HFF-Myc (cell line): ENCODE measurements at regions not wholly inside any gene's neighbourhood (a gene's known extent, or its start where the extent isn't known, plus 50 kb on each side); places are given as distances from the start of the nearest gene placed in this dataset.
A peak's percentile ranks its signal among the peaks of the same experiment; 100 is the strongest.

Experiments
- DNase-seq: peaks from one replicate; pipeline ENCODE4 v3.0.0-alpha.2; 2011; ENCODE audit warnings: low read depth; ENCODE audit errors: extremely low read depth
- H3K4me3 ChIP-seq: replicated peaks from 2 replicates; pipeline ENCODE4 v1.5.1; 2011; ENCODE audit warnings: low read depth, mild to moderate bottlenecking, control low read depth, low read length
- TF ChIP-seq, protein P1 (sequence below): IDR thresholded peaks from 2 replicates; pipeline ENCODE4 v1.5.1; 2012; ENCODE audit warnings: mild to moderate bottlenecking, low read depth, low read length, control low read depth; ENCODE audit errors: missing control alignments

DNA sequence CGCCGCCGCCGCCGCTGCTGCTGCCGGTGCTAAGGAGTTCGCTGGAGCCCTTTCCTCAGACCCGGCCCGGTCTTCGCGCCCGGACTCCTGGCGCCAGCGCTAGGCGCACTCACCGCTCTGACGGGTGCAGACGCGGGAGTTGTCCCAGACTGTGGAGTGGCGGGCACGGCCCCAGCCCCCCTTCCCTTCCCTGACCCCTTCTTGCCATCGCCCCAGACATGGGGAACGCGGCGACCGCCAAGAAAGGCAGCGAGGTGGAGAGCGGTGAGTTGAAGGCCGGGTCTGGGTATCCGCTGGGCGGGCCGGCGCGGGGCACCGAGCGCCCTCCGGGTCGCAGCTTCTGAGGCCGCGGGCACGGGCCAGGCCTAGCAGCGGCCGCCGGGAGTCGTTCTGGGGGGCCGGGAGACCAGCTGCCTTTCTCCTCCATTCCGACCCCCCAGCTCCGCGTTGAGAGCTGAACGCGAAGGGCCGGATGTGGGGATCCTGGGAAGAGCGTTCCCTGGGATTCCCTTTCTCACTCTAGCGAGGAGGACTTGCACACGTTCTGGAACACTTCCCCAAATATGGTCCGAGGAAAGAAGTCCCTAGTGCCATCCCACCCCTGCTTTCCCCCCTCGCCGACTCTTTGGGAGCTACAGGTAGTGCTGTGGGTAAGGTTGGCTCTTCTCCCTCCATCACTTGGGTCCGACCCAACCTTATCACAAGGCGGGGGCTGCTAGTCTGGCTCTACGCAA lies 65.8 kb upstream of the PRKACB start:
- peak overlapping the region; percentile 90 for H3K4me3 ChIP-seq
- TF ChIP-seq, protein P1, sequence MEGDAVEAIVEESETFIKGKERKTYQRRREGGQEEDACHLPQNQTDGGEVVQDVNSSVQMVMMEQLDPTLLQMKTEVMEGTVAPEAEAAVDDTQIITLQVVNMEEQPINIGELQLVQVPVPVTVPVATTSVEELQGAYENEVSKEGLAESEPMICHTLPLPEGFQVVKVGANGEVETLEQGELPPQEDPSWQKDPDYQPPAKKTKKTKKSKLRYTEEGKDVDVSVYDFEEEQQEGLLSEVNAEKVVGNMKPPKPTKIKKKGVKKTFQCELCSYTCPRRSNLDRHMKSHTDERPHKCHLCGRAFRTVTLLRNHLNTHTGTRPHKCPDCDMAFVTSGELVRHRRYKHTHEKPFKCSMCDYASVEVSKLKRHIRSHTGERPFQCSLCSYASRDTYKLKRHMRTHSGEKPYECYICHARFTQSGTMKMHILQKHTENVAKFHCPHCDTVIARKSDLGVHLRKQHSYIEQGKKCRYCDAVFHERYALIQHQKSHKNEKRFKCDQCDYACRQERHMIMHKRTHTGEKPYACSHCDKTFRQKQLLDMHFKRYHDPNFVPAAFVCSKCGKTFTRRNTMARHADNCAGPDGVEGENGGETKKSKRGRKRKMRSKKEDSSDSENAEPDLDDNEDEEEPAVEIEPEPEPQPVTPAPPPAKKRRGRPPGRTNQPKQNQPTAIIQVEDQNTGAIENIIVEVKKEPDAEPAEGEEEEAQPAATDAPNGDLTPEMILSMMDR: no peak
- DNase-seq: no peak

DNA sequence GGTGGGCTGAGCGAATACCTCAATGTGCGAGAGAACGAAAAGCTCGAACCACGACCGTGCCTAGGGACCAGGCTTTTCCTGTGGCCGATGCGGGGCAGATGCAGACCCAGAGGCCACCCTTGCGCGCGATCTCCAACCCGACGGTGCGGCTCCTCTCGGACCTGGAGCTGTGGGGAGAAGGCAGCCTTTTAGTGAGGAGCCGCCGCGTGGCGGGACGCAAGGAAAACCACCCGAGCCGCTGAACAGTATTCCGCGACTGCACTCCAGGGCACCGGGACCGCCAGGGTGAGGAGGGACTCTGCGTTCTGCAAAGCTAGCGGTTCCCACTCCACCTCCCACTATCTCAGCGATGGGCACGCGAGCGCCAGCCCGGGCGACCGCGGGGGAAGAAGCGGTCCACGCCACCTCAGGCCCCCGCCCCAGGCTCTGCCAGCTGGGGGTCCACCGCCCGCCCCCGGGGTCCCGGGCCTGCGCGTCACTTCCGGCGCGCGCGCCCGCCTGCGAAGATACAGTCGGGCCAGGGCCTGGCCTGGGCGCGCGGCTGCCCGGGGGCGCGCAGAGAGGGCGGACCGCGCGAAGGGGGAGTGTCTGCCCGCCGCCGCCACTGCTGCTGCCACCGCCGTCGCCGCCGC lies 66.5 kb upstream of the PRKACB start:
- no peak for DNase-seq
- H3K4me3 ChIP-seq: peak overlapping the region; percentile 90
- TF ChIP-seq, protein P1: no peak

DNA sequence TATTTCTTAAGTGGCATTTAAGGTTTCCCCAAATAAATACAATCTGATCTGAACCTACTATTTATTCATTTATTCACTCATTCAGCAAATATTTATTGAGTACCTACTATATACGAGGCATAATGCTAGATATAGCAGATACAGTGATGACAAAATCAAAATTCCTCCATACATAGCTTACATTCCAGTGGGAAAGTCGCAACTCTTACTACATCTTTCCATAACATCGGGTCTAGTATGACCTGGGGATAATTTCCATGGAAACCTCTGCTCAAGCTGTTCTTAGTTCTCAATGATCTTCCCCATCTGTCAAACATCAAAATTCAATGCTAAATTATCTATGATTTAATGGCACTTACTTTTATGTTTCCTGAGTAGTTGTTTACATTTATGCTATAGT lies 70.8 kb upstream of the PRKACB start:
- TF ChIP-seq, protein P1: no peak
- DNase-seq: no peak
- H3K4me3 ChIP-seq: no peak overlapping the region

DNA sequence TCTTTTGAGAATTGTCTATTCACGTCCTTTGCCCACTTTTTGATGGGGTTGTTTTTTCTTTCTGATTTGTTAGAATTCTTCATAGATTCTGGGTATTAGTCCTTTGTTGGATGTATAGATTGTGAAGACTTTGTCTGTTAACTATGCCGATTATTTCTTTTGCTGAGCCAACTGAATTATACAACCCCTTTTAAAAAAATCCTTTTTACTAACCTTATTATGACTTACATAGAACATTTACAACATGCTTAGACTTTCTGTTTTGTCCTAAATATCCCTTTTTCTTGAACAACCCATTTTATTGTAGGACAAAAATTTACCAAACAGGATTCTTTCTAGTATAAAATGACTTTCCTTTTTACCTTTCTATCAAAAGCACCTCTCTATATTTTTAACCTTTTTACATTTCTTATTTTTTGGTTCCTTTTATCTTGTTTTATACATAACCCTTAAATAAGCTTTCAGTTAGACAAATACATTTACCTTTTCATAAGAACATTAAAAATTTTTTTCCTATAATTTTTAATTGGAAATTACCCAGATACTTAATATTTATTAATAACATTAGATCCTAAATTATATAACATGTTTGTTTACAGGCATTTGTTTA lies 70.4 kb upstream of the TTLL7 start:
- DNase-seq: no peak
- no peak overlapping the region for H3K4me3 ChIP-seq
- TF ChIP-seq, protein P1: no peak

DNA sequence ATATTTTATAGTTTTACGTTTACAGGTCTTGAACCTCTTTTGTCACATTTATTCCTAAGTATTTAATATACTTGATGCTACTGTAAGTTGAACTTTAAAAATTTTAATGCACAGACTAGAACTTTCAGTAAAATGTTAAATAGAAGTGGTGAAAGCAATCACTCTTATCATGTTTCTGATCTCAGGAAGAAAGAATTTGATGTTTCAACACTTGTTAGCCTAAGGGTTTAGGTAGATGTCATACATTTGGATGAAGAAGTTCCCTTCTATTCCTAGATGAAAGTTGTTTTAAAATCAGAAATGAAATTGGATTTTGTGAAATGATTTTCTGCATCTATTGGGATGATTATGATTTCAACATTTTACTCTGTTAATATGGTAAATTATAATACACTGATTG lies 63.6 kb upstream of the TTLL7 start:
- TF ChIP-seq, protein P1: no peak
- no peak overlapping the region for H3K4me3 ChIP-seq

DNA sequence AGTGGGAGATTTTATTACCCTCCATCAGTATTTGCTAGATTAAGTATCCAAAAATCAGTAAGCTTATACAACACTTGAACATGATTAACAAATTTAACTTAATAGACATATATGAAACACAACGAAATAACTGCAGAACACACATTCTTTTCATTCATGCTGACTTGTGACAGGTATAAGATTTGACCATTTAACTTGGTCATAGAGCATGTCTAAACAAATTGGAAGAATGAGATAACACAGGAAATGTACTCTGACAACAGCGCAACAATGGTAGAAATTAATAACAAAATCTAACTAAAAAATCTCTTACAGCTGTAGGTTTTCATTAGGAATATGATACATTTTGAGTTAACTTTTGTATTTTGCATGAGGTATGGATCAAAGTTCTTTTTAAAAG lies 62.4 kb upstream of the TTLL7 start:
- DNase-seq: no peak
- TF ChIP-seq, protein P1: no peak
- H3K4me3 ChIP-seq: no peak overlapping the region

More for the DNA sequence above, 63.6 kb upstream of the TTLL7 start:
- DNase-seq: no peak
